Activated T-cell treated with anti-CD3 and anti-CD28 coated beads for 1 hour (primary cell): ENCODE measurements at regions not wholly inside any gene's neighbourhood (a gene's known extent, or its start where the extent isn't known, plus 50 kb on each side); places are given as distances from the start of the nearest gene placed in this dataset.

Source experiments
- DNase-seq: peaks from one replicate; pipeline ENCODE4 v3.0.0-alpha.2; 2020; ENCODE audit warnings: low read depth

DNA sequence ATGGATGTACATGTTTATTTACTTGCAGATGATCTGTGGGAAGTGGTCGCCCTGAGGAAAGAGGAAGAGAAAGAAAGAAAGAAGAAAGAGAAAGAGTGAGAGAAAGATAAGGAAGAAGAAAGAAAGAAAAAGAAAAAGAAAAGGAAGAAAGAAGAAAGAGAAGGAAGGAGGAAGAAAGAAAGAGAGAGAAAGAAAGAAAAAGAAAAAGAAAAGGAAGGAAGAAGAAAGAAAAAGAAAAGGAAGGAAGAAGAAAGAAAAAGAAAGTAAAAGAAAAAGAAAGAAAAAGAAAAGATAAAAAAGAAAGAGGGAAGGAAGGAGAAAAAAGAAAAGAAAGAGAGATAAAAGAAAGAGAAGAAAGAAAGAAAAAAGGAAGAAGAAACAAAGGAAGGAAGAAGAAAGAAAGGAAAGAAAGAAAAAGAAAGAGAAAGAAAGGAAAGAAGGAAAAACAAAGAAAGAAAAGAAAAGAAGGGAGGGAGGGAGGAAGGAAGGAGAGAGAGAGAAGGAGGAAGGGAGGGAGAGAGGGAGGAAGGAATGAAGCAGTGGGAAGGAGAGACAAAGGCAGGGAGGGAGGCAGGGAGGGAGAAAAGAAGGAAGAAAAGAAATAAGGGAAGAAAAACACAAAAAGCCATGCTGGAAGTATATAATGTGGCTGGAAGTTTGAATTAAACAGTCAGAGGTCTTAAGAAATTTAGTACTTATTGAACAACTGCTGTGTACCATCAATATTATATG lies 976.6 kb downstream of the FAM181B start:
- no peak for DNase-seq

DNA sequence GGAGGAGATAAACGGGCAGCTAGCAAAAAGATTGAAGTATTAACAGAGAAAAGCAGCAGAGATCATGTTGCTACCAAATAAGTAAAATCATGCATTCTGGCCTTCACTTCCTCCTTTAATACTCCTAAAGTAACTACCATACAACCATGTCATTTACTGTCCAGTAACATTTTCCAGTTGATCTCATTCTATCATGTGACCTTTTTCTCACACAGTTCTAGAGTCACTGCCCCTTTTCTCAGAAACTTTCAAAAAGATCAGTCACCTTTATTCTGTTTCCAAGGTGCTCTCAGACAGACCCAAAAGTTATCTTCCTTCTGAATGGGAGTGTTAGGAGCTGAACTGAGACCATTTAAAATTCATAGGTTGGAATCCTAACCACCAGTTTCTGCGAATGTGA lies 984.4 kb downstream of the FAM181B start:
- no peak for DNase-seq

- DNase-seq, result no peak
Measured at GRCh38 chr11:81744336-81745116, 989.1 kb downstream of the FAM181B start.

DNA sequence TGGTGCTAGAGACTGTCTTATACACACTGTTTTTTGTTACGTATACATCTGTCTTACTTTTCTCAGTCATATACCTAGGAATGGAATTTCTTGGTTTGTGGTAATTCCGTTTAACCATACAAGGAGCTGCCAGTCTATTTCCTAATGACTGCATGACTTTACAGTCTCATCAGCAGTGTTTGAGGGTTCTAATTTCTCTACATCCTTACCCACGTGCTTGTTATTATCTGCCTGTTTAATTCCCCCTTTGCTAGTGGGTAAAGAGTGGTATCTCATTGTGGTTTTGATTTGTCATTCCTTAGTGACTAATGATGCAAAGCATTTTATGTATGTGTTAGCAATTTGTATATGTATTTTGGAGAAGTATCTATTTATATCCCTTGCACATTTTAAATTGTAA lies 1008.0 kb downstream of the FAM181B start:
- DNase-seq, result no peak

DNA sequence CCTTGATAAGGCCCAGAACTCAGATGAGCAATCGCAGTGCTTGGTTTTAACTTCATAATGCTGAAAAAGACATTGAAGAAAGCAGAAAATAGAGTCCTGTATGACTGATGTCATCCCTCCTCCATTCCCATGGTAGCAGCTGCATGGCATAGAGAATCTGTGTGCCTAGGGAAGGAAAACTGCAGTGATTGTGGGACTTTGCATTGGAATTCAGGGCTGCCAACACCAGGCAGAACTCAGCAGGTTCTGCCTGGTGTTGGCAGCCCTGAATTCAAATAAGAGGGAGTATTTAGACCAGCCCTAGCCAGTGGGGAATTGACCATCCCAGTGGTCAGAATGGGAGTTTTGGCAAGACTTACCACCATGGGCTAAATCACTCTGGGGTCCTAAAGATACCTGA lies 1016.0 kb downstream of the FAM181B start:
- no peak for DNase-seq

DNA sequence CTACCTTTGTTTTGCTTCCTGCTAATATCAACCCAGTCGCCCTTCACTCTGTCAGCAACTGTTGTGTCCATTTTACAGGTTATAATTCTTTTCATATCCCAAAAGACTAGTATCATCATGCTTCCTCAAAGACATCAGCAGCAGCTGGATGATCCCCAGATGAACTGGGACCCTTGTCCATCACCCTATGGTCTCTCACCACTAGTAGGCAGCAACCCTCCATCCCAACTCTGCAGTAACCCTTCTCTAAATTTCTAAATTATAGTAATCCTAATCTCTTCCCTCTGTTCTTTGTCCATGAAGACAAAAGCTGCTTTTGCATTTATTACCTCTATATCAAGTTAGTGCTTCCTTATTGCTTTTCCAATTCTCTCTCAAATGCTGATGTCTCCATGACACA lies 1025.8 kb downstream of the FAM181B start:
- no peak for DNase-seq

DNA sequence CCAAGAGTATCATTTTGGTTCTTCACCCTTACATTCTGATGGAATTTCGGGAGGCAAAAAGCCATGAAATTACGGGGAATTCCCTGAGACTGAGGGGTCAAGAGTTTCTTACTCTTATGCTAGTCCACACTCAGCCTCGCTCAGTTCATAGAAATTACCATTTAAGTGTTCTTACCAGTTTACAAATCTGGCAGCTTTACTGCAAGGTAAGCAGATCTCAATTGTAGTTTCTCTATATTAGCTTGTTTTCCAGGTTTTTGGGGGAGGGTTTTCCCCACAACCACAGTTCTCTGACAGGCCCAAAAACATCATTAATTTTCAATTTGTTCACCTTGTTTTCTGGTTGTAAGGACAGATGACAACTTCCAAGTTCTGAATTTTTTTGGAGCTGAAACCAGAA lies 1028.4 kb downstream of the FAM181B start:
- no peak for DNase-seq

DNA sequence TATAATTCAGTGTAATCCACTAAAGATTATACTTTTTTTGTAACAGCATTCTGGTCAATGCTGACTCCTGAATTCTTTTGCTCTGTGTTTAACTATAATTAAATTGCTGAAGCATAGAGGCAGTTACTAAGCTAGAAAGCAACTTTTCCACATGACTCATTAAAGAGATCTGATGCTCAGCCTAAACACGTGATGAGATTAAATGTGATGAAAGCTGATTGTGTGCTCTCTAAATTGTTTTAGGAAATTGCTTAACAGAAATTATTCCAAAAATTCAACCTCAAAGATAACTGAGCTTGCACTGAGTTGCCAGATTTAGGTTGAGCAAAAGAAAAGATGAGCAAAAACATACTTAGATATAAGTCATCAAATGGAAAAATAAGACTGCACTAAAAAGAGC lies 1033.6 kb downstream of the FAM181B start:
- DNase-seq, result no peak

DNA sequence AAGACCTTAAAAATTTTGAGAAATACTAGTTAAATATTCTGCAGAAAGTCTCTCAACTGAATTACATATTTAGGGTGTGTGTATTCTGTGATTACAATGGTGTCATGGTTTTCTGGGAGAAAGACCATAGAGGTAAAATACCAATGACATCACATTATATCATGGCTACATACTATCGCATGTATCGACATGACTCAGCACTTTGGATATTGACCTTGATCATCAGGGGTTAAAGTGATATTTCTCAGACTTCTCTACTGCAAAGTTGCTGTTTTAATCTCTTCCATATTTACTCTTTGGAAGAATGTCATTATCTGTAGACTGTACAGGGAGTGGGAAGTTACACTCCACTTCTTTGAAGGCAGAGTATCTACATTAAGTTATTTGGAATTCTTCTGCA lies 1046.6 kb downstream of the FAM181B start:
- DNase-seq, result no peak

GRCh38 chr11:81674211-81674610 lies 1059.5 kb downstream of the FAM181B start:
- DNase-seq, result no peak

- no peak for DNase-seq
Measured at GRCh38 chr11:81673001-81673400, 1060.7 kb downstream of the FAM181B start.

GRCh38 chr11:81669935-81670543 lies 1063.6 kb downstream of the FAM181B start:
- DNase-seq, result no peak

DNA sequence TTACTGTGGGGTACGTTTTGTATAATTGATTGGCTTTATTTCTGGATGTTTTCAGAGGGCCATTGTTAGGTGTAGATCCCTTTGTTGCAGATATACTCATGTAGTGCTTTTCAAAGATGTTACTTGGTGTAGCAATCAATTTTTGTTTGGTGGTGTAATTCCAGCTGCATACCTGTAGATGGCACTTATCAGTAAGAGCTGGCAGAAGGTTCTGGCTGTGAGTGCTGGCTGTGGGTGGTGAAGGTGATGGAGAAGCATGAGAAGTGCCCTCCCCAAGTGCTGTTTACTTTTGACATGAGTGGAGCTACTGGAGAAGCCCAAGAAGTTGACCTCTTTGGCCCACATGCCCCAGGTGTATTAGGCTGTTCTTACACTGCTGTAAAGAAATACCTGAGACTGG lies 1074.9 kb downstream of the FAM181B start:
- no peak for DNase-seq

GRCh38 chr11:81655351-81655750 lies 1078.3 kb downstream of the FAM181B start:
- no peak for DNase-seq

DNA sequence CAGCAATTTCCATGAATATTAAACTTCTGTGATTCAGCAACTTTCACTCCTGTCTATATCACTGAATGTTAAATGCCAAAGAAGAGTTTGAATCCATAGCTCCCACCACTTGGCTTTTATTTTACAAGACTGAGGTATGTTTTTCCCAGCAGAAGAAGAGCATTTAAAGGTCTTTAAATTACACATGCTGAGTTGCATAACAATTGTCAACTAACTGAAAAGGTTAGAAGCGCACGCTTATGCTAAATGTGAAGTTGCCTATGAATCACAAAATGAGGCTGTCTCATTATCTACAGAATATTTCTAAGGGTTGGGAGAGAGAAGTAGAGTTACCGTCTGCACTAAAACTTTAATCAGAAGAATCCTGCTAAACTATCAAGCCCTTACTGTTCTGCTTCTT lies 1086.3 kb downstream of the FAM181B start:
- no peak for DNase-seq

GRCh38 chr11:81644239-81644840 lies 1089.3 kb downstream of the FAM181B start:
- no peak for DNase-seq

DNA sequence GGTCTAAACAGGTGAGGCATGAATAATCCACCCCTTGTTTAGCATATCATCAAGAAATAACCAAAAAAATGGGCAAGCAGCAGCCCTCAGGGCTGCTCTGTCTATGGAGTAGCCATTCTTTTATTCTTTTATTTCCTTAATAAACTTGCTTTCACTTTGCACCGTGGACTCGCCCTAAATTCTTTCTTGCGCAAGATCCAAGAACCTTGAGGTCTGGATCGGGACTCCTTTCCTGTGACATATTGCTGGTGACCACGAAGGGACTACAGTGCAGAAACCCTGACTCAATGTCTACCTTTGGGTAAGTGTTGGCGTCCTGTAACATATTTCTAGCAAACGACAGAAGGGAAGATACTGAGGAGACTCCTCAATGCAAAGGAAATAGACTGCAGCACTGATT lies 1099.2 kb downstream of the FAM181B start:
- DNase-seq, result no peak

DNA sequence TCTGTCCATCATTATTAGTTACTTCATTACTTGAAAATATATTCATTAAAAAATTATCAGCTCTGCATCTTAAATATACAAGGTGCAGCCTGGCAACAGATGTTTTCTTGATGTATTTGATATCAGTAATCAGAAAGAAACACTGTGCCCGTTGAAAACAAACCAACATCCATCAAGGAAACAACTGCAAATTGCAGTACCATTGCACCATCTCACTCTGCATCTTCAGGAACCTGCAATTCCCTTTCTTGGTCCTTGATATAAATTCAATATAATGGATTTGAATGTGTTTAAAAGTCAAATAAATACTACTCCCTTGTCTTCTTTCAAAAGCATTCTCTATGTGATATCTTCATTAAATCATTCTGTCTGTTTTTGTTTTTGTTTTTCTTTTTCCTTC lies 1131.2 kb downstream of the FAM181B start:
- DNase-seq, result no peak

DNA sequence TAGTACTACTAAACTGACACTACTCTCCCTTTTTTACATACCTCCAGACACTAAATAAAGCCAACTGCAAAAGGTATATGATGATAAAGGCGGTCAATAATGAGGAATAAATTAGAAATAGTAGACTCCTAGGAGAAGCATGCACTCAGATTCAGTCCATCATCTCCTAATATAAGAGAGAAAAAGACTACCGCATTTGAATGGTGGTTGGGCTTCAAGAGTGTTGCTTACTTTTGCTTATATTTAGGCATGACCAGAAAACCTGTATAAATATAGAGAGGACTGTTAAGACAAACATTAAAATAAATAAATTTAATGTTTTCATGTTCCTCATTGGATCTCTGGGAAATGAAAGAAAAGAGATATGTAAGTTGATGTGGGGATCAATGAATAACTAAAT lies 1137.0 kb downstream of the FAM181B start:
- DNase-seq, result no peak

DNA sequence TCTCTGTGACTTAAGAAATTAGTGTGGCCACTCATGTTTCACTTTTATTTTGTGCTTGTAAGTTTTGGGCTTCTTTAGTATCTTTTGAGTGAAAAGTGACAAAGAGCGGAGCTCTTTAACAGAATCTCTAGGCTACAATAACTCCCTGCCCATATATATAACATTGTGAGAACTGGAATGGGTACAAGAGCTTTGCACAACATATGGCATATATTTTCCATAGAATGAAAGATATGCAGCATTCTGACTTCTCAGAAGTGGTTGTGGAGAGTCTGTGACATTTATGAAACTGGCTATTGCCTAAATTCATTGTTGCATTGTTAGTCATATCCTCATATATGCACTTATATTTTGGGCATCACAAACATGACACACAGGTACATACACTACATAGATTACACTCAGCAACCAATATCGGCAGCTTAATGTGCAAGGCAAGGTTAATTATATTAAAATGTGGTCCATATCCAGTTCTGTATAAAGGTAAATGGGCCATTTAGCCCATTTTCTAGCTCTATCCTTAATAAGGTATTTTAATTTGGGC lies 1148.2 kb downstream of the FAM181B start:
- no peak for DNase-seq

DNA sequence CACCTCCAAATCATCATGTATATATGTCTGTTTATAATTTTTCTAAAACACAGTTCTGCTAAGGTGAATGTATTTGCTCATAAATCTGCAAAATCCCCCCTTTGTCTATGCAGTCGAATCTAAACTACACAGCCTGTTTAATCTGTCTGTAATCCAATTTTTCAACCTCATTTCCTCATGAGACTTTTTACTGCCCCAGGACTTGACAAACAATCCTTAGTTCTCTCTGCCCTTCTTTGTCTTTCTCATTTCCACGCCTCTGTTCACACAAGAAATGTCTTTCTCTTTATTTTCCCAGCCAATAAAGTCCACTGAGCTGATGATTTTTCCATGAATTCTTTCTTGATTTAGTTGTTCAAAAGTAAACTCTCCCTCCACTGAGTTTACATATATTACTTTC lies 1154.3 kb downstream of the FAM181B start:
- no peak for DNase-seq

- DNase-seq, result no peak
Measured at GRCh38 chr11:81578571-81578970, 1155.1 kb downstream of the FAM181B start.

DNA sequence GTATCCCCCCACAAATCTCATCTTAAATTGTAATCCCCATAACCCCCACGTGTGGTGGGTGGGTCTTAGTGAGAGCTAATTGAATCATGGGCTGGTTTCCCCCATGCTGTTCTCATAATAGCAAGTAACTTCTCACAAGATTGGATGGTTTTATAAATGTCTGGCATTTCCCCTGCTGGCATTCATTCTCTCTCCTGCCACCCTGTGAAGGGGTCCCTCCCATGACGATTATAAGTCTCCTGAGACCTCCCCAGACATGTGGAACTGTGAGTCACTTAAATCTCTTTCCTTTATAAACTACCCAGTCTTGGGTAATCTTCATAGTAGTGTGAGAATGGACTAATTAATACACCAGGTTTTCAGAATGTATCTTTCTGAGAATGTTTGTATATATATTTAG lies 1159.4 kb downstream of the FAM181B start:
- no peak for DNase-seq
